ENCODE measurements at regions not wholly inside any gene's neighbourhood (a gene's known extent, or its start where the extent isn't known, plus 50 kb on each side); places are given as distances from the start of the nearest gene placed in this dataset.

GRCh38 chr1:218699865-218700264, 354.7 kb downstream of the TGFB2 start:
- intact Hi-C loops (cut with DNase I; ENCODE audit: low total_unique reads) = no loop called here
- H3K36me3 ChIP-seq = no peaks in the 10 kb centered on the region
- no peaks in the 10 kb centered on the region for H3K9me3 ChIP-seq
- no peak for TF ChIP-seq POLR2A (IDR thresholded peaks at IDR 0.05)
- no peak for TF ChIP-seq POLR2AphosphoS5 (IDR thresholded peaks at IDR 0.05)
- TF ChIP-seq, protein P1, sequence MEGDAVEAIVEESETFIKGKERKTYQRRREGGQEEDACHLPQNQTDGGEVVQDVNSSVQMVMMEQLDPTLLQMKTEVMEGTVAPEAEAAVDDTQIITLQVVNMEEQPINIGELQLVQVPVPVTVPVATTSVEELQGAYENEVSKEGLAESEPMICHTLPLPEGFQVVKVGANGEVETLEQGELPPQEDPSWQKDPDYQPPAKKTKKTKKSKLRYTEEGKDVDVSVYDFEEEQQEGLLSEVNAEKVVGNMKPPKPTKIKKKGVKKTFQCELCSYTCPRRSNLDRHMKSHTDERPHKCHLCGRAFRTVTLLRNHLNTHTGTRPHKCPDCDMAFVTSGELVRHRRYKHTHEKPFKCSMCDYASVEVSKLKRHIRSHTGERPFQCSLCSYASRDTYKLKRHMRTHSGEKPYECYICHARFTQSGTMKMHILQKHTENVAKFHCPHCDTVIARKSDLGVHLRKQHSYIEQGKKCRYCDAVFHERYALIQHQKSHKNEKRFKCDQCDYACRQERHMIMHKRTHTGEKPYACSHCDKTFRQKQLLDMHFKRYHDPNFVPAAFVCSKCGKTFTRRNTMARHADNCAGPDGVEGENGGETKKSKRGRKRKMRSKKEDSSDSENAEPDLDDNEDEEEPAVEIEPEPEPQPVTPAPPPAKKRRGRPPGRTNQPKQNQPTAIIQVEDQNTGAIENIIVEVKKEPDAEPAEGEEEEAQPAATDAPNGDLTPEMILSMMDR (IDR thresholded peaks at IDR 0.05 in 8 of 11, conservative IDR thresholded peaks at IDR 0.05 in 3 of 11) = no peak
- WGBS, 5 donors = 87 to 99% (median 94%) methylated on average over 2 of the region's 2 CpGs
- no peak overlapping the region for H3K4me3 ChIP-seq
- DNase-seq = no peak
- no peaks in the 10 kb centered on the region for H3K27me3 ChIP-seq (replicated peaks in 1 of 7)
- H3K4me1 ChIP-seq = no peaks in the 10 kb centered on the region
- no peak overlapping the region for H3K27ac ChIP-seq

GRCh38 chr1:218700666-218701065, 355.5 kb downstream of the TGFB2 start:
- intact Hi-C loops (cut with DNase I; ENCODE audit: low total_unique reads) = no loop called here
- no peaks in the 10 kb centered on the region for H3K36me3 ChIP-seq
- 73 to 87% (median 76%) methylated on average over 7 of the region's 7 CpGs for WGBS, 5 donors
- no peak overlapping the region for H3K27ac ChIP-seq
- TF ChIP-seq POLR2AphosphoS5 (IDR thresholded peaks at IDR 0.05) (no peak), POLR2A (IDR thresholded peaks at IDR 0.05) (no peak)
- TF ChIP-seq, protein P1 (IDR thresholded peaks at IDR 0.05 in 8 of 11, conservative IDR thresholded peaks at IDR 0.05 in 3 of 11) = no peak
- DNase-seq = no peak
- H3K27me3 ChIP-seq (replicated peaks in 1 of 7) = no peaks in the 10 kb centered on the region
- H3K4me3 ChIP-seq = no peak overlapping the region
- no peaks in the 10 kb centered on the region for H3K9me3 ChIP-seq
- no peaks in the 10 kb centered on the region for H3K4me1 ChIP-seq

DNA sequence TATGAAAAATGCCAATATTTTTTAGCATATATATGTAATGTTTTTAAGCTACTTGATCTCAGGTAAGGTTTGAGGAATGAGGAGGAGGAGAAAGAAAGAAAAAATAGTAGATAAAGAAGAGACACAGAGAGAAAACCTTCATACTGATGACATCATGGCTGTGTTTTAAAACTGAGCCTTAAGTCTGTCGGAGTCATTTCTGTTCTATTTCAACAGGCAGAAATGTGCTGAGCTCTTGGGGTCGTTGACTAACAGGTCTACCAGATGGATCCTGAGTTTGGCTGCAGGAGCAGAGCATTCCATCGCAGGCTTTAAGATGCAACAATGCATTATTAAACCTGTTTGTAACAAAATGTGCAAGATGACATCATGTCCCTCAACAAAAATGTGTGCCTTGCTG, 356.0 kb downstream of the TGFB2 start:
- Histone ChIP-seq H3K9me3 (no peaks in the 10 kb centered on the region), H3K27ac (no peak overlapping the region), H3K36me3 (no peaks in the 10 kb centered on the region), H3K4me3 (no peak overlapping the region), H3K27me3 (replicated peaks in 1 of 7) (no peaks in the 10 kb centered on the region), H3K4me1 (no peaks in the 10 kb centered on the region)
- WGBS, 5 donors = 65 to 84% (median 72%) methylated on average over 3 of the region's 3 CpGs
- TF ChIP-seq, protein P1 (IDR thresholded peaks at IDR 0.05 in 8 of 11, conservative IDR thresholded peaks at IDR 0.05 in 3 of 11) = no peak
- TF ChIP-seq POLR2A (IDR thresholded peaks at IDR 0.05) = no peak
- no peak for DNase-seq
- intact Hi-C loops (cut with DNase I; ENCODE audit: low total_unique reads) = no loop called here

DNA sequence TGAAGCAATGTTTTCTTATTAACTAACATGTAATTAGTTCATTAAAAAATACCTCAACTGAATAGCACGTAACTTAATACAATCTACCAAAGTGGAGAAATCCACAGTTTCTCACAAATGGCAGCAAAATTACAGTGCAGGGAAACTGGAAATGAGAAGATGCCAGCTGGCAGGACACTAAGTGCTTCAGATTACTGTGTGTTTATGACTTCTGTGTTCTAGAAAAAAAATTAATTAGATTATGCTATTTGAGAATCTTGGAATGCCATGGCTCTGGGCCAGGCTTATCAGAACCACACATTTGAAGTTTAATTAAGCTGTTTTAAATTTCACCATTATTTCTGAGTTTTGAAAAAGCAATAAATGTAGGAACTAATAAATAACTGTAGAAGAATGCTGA, 357.6 kb downstream of the TGFB2 start:
- Histone ChIP-seq H3K36me3 (no peaks in the 10 kb centered on the region), H3K4me1 (no peaks in the 10 kb centered on the region), H3K27ac (no peak overlapping the region), H3K4me3 (no peak overlapping the region), H3K9me3 (no peaks in the 10 kb centered on the region), H3K27me3 (replicated peaks in 1 of 7) (no peaks in the 10 kb centered on the region)
- TF ChIP-seq POLR2A (IDR thresholded peaks at IDR 0.05) = no peak
- TF ChIP-seq POLR2AphosphoS5 (IDR thresholded peaks at IDR 0.05) = no peak
- DNase-seq = no peak
- intact Hi-C loops (cut with DNase I; ENCODE audit: low total_unique reads) = no loop called here
- 85 to 94% (median 88%) methylated on average over 1 of the region's 1 CpG for WGBS, 5 donors

- H3K4me3 ChIP-seq = no peak overlapping the region
- no peaks in the 10 kb centered on the region for H3K9me3 ChIP-seq
- TF ChIP-seq POLR2A (IDR thresholded peaks at IDR 0.05) (no peak), POLR2AphosphoS5 (IDR thresholded peaks at IDR 0.05) (no peak)
- TF ChIP-seq, protein P1 (IDR thresholded peaks at IDR 0.05 in 8 of 11, conservative IDR thresholded peaks at IDR 0.05 in 3 of 11) = no peak
- H3K27me3 ChIP-seq (replicated peaks in 1 of 7) = no peaks in the 10 kb centered on the region
- no peak for DNase-seq
- H3K4me1 ChIP-seq = no peaks in the 10 kb centered on the region
- H3K27ac ChIP-seq = no peak overlapping the region
- no peaks in the 10 kb centered on the region for H3K36me3 ChIP-seq
- WGBS, 5 donors = 85 to 93% (median 91%) methylated on average over 3 of the region's 3 CpGs
- intact Hi-C loops (cut with DNase I; ENCODE audit: low total_unique reads) = no loop called here
Observed at GRCh38 chr1:218703836-218704235, 358.7 kb downstream of the TGFB2 start.
